GM18907 (cell line): ENCODE measurements at regions not wholly inside any gene's neighbourhood (a gene's known extent, or its start where the extent isn't known, plus 50 kb on each side); places are given as distances from the start of the nearest gene placed in this dataset.

Source experiments
- ATAC-seq: cut with Tn5 transposase; IDR thresholded peaks from one replicate; pipeline ENCODE4 v1.9.1; 2021; ENCODE audit warnings: mild to moderate bottlenecking, moderate library complexity; ENCODE audit not compliant: unreplicated experiment

GRCh38 chr6:156390621-156391020 is 386.6 kb upstream of the ARID1B start:
- ATAC-seq: no peak

DNA sequence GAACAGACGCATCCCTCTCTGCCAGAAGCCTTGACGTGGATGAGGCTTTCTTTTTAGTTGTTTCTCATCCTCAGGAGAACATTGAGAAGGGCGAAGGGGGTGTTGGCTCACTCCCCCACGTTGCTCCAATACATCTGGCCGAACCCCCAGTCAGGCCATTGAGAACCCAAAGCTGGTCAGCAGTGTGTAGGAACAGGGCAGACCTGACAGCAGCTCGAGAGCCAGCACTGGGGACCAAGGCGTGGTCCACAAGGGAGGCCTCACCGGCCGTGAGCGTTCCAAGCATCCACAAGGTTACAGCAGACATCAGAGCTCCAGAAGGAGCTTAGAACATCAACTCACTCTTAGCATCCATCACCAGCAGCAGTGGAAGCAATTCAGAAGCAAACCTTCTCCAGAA is 387.9 kb upstream of the ARID1B start:
- no peak for ATAC-seq

- no peak for ATAC-seq
These were observed 389.7 kb upstream of the ARID1B start for GRCh38 chr6:156387472-156387871.

DNA sequence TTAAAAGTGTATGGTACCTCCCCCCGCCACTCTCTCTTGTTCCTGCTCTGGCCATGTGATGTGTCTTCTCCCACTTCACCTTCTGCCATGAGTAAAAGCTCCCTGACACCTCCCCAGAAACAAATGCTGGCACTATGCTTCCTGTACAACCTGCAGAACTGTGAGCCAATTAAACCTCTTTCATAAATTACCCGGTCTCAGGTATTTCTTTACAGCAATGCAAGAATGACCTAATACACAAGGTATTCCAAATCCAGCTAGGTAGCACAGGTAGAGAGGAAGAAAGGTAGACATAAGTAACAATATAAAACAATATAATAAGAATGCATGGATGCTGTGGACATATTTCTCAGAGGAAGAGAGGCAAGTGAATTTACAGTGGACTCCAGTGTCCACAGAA is 394.1 kb upstream of the ARID1B start:
- ATAC-seq: no peak

GRCh38 chr6:156379392-156380289 is 397.5 kb upstream of the ARID1B start:
- no peak for ATAC-seq

- ATAC-seq: no peak
These were observed 398.3 kb upstream of the ARID1B start for GRCh38 chr6:156378853-156379252.

- no peak for ATAC-seq
These were observed 401.1 kb upstream of the ARID1B start for GRCh38 chr6:156376091-156376490.

DNA sequence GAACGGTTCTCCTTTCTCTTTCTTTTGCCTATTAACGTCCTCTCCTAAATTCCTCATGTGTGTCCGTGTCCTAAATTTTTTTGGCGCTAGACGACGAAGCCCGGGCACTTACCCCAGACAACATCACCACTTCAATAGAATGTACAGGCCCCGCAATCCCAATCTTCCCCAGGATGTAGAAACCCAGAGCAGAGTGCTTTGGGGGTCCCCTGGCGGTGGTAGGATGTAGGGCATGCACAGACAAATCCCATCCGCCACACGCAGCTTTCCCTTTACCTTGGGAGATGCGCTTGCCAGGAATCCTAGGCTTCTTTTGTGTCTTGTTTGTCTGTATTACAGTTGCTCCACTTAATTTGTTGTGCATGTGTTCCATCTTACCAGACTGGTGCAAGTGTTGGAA is 417.3 kb upstream of the ARID1B start:
- no peak for ATAC-seq

DNA sequence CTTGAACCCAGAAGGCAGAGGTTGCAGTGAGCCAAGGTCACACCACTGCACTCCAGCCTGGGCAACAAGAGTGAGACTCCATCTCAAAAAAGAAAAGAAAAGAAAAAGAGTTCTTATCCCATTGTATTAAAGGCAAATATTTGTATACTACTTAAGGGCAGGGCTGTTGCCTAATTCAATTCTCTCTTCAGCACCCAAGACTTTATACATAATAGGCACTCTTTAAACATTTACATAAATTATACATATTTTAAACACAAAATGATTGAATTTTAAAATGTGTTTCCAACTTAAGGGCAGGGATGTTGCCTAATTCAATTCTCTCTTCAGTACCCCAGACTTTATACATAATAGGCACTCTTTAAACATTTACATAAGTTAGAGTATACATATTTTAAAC is 424.3 kb upstream of the ARID1B start:
- ATAC-seq: no peak

GRCh38 chr6:156351346-156351966 is 425.7 kb upstream of the ARID1B start:
- ATAC-seq: no peak

- ATAC-seq: no peak
These were observed 426.8 kb upstream of the ARID1B start for GRCh38 chr6:156350337-156350736.

GRCh38 chr6:156348849-156349248 is 428.3 kb upstream of the ARID1B start:
- ATAC-seq: no peak

- no peak for ATAC-seq
These were observed 428.8 kb upstream of the ARID1B start for GRCh38 chr6:156348424-156348823.

DNA sequence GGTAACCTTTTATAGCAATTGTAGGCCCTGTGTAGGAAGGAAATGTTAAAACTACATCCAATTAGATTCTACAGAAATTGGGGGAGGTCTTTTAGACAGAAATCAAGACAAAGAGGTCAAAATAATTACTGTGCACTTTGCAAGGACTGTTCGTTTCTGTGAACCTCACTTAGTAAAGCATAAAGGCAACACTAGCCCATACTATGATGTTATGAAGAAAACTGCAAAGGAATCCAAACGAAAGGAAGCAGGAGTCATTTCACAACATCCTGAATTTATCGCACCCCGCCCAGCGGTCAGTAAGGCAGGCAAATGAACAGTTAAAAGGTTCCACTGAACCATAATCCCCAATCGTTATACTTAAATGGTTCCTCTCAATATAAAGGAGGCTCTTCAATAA is 429.5 kb upstream of the ARID1B start:
- ATAC-seq: no peak

- no peak for ATAC-seq
These were observed 429.9 kb upstream of the ARID1B start for GRCh38 chr6:156347246-156347645.

GRCh38 chr6:156345700-156346099 is 431.5 kb upstream of the ARID1B start:
- no peak for ATAC-seq

DNA sequence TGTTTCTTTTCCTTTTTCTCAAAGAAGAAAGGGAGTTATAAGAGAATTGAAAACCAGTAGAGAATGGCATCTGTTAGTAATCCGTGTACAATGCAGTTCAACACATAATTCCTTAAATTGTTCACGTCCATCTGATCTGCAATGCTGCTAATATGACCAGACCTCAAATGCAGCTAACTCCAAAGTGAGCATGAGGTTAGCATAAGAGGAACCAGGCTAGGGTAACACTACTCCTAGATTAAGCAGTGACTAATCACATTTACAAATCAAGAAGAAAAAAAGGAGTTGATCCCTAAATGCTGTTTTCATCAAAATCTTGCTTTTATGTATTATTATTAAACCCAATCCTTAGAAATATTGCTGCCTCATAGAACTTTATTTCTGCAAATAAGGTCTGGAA is 432.7 kb upstream of the ARID1B start:
- ATAC-seq: no peak

DNA sequence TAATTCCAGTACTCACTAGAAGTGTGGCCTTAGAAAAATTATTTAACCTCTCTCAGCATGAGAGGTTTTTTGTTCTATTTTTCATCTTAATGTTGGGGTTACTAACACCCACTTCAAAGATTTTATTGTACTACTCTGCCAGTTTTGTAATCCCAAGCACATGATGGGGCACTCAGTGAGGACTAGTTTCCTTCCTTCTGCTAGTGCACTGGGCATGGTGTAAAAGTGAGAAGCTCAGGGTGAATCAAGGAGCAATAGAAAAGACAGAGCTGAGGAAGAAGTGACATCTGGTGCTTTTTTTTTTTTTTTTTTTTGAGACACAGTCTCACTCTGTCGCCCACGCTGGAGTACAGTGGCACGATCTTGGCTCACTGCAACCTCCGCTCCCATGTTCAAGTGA is 439.4 kb upstream of the ARID1B start:
- no peak for ATAC-seq

DNA sequence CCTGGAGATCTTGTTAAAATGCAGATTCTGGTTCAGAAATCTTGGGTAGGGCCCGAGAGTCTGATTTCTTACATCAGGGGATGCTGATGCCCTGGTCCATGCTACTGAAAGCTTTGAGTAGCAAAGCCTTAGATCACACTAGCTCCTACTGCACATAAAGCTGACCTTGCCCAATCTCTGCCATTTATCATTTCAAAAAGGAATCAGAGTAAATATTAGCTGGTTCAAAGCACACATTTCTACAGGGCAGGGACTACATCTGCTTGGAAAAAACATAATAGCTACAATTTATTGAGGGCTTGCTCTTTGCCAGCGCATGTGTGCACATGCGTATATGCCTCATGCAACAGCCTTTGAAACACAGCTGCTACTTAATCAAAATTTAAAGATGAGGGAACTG is 440.4 kb upstream of the ARID1B start:
- ATAC-seq: no peak

DNA sequence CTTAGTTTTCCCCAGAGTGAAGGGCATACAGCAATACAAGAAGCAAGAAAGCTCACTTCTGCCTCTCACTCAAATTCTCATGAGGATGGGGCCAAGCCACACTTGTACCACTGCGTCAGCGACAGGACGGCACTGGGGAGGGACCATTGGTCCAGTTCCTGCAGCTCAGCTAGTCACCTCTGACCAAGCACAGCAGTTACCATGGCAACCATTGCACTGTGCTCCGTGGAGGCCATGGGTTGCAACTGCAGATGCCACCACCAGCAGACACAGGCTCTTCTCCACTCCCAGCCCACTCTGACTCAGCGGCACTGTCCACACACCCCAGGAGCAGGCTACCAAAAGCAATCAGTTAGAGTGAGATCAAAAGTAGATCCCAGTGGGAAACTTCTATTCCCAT is 441.1 kb upstream of the ARID1B start:
- ATAC-seq: no peak

GRCh38 chr6:156334966-156335365 is 442.2 kb upstream of the ARID1B start:
- ATAC-seq: no peak

DNA sequence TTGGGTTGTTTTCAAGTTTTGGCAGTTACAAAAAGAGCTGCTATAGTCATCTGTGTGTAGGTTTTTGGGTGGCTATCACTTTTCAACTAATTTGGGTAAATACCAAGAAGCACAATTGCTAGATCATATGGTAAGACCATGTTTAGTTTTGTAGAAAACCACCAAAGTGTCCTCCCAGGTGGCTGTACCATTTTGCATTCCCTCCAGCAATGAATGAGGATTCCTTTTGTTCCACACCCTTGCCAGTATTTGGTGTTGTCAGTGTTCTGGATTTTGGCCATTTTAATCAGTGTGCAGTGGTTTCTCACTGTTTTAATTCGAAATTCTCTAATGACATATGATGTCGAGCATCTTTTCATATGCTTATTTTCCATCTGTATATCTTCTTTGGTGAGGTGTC is 457.5 kb upstream of the ARID1B start:
- ATAC-seq: no peak
